ENCODE measurements at regions not wholly inside any gene's neighbourhood (a gene's known extent, or its start where the extent isn't known, plus 50 kb on each side); places are given as distances from the start of the nearest gene placed in this dataset.

- no peaks in the 10 kb centered on the region for H3K36me3 ChIP-seq
- peak overlapping the region; percentile 42 to 69 for H3K27ac ChIP-seq
- no peaks in the 10 kb centered on the region for H3K9me3 ChIP-seq
- no peak for DNase-seq (ENCODE audit: low spot score)
- peak; percentile 78 for ATAC-seq (ENCODE audit: insufficient number of reproducible peaks, low FRiP score, low read depth)
- no peak for TF ChIP-seq CTCF (IDR thresholded peaks at IDR 0.05)
- H3K27me3 ChIP-seq (replicated peaks; ENCODE audit: insufficient read depth) = no peaks in the 10 kb centered on the region
- H3K4me3 ChIP-seq = no peak overlapping the region
- H3K4me1 ChIP-seq (ENCODE audit: control insufficient read depth in 1 of 2, low read depth in 2 of 2) = peaks cover 30 to 40% of the 10 kb centered on the region in 2 donors
These were observed 152.6 kb downstream of the GASK1B start for GRCh38 chr4:158020176-158020575.

GRCh38 chr4:158018831-158019230 is 154.0 kb downstream of the GASK1B start:
- no peaks in the 10 kb centered on the region for H3K36me3 ChIP-seq
- H3K4me3 ChIP-seq = no peak overlapping the region
- DNase-seq (ENCODE audit: low spot score) (no peak), ATAC-seq (ENCODE audit: insufficient number of reproducible peaks, low FRiP score, low read depth) (no peak)
- TF ChIP-seq CTCF (IDR thresholded peaks at IDR 0.05) = no peak
- no peaks in the 10 kb centered on the region for H3K9me3 ChIP-seq
- peaks cover 36 to 42% of the 10 kb centered on the region in 2 donors for H3K4me1 ChIP-seq (ENCODE audit: control insufficient read depth in 1 of 2, low read depth in 2 of 2)
- H3K27ac ChIP-seq = no peak overlapping the region
- H3K27me3 ChIP-seq (replicated peaks; ENCODE audit: insufficient read depth) = no peaks in the 10 kb centered on the region

- peaks cover 36 to 42% of the 10 kb centered on the region in 2 donors for H3K4me1 ChIP-seq (ENCODE audit: control insufficient read depth in 1 of 2, low read depth in 2 of 2)
- DNase-seq (ENCODE audit: low spot score) = no peak
- ATAC-seq (ENCODE audit: insufficient number of reproducible peaks, low FRiP score, low read depth) = no peak
- no peak overlapping the region for H3K27ac ChIP-seq
- H3K36me3 ChIP-seq = no peaks in the 10 kb centered on the region
- H3K27me3 ChIP-seq (replicated peaks; ENCODE audit: insufficient read depth) = no peaks in the 10 kb centered on the region
- TF ChIP-seq CTCF (IDR thresholded peaks at IDR 0.05) = no peak
- H3K4me3 ChIP-seq = no peak overlapping the region
- no peaks in the 10 kb centered on the region for H3K9me3 ChIP-seq
These were observed 154.5 kb downstream of the GASK1B start for GRCh38 chr4:158018221-158018830.

GRCh38 chr4:158016511-158016910 is 156.3 kb downstream of the GASK1B start:
- no peak overlapping the region for H3K4me3 ChIP-seq
- DNase-seq (ENCODE audit: low spot score) (no peak), ATAC-seq (ENCODE audit: insufficient number of reproducible peaks, low FRiP score, low read depth) (no peak)
- no peak for TF ChIP-seq CTCF (IDR thresholded peaks at IDR 0.05)
- H3K4me1 ChIP-seq (ENCODE audit: control insufficient read depth in 1 of 2, low read depth in 2 of 2) = peaks cover 36 to 42% of the 10 kb centered on the region in 2 donors
- peak overlapping the region; percentile 27 to 66 for H3K27ac ChIP-seq
- no peaks in the 10 kb centered on the region for H3K36me3 ChIP-seq
- no peaks in the 10 kb centered on the region for H3K9me3 ChIP-seq
- no peaks in the 10 kb centered on the region for H3K27me3 ChIP-seq (replicated peaks; ENCODE audit: insufficient read depth)

- no peaks in the 10 kb centered on the region for H3K27me3 ChIP-seq (replicated peaks; ENCODE audit: insufficient read depth)
- H3K9me3 ChIP-seq = no peaks in the 10 kb centered on the region
- no peak for TF ChIP-seq CTCF (IDR thresholded peaks at IDR 0.05)
- peaks cover 25 to 33% of the 10 kb centered on the region in 2 donors for H3K4me1 ChIP-seq (ENCODE audit: control insufficient read depth in 1 of 2, low read depth in 2 of 2)
- DNase-seq (ENCODE audit: low spot score) (no peak), ATAC-seq (ENCODE audit: insufficient number of reproducible peaks, low FRiP score, low read depth) (no peak)
- H3K36me3 ChIP-seq = no peaks in the 10 kb centered on the region
- H3K4me3 ChIP-seq = peak overlapping the region; percentile 33
- H3K27ac ChIP-seq = peak overlapping the region in 1 of 2 donors; percentile 34
These were observed 157.6 kb downstream of the GASK1B start for GRCh38 chr4:158015241-158015640.

Measured in thoracic aorta (tissue), 2 donors.